Adipocyte (in vitro differentiated cells): ENCODE measurements at regions not wholly inside any gene's neighbourhood (a gene's known extent, or its start where the extent isn't known, plus 50 kb on each side); places are given as distances from the start of the nearest gene placed in this dataset.
A peak's percentile ranks its signal among the peaks of the same experiment; 100 is the strongest.
"Not testable (repeated sequence)": the region's sequence is repeated elsewhere in the genome, so short reads cannot be mapped to it uniquely, and the experiment has no call there.

Experiments used
- DNase-seq: peaks from one replicate; pipeline ENCODE4 v3.0.0-alpha.2; 2015; ENCODE audit warnings: low read depth
- H3K27me3 ChIP-seq: replicated peaks from 2 replicates; pipeline ENCODE4 v1.7.0; 2013; ENCODE audit warnings: mild to moderate bottlenecking, low read length, moderate library complexity; ENCODE audit not compliant: control insufficient read depth, insufficient read depth
- H3K36me3 ChIP-seq: 2 replicates; pipeline ENCODE4 v1.7.0; 2013; ENCODE audit warnings: low read length, mild to moderate bottlenecking, moderate library complexity; ENCODE audit not compliant: control insufficient read depth, insufficient read depth, severe bottlenecking
- H3K4me1 ChIP-seq: 2 replicates; pipeline ENCODE4 v1.7.0; 2013; ENCODE audit warnings: mild to moderate bottlenecking, low read length, moderate library complexity; ENCODE audit not compliant: control insufficient read depth, insufficient read depth
- H3K4me3 ChIP-seq: 2 replicates; pipeline ENCODE4 v1.7.0; 2013; ENCODE audit warnings: mild to moderate bottlenecking, low read length, moderate library complexity
- H3K9ac ChIP-seq: 2 replicates; pipeline ENCODE4 v1.7.0; 2013; ENCODE audit warnings: mild to moderate bottlenecking, low read length, moderate library complexity
- H3K9me3 ChIP-seq: 2 replicates; pipeline ENCODE4 v1.7.0; 2013; ENCODE audit warnings: mild to moderate bottlenecking, low read length, moderate library complexity; ENCODE audit not compliant: control insufficient read depth

- Histone ChIP-seq H3K36me3 (no peaks in the 10 kb centered on the region), H3K4me1 (no peaks in the 10 kb centered on the region), H3K27me3 (peaks cover 3% of the 10 kb centered on the region), H3K4me3 (no peak overlapping the region), H3K9me3 (no peaks in the 10 kb centered on the region), H3K9ac (no peak overlapping the region)
- no peak for DNase-seq
These were observed 254.9 kb upstream of the TMEM132C start for GRCh38 chr12:128012110-128012509.

GRCh38 chr12:128015276-128015675, 251.7 kb upstream of the TMEM132C start:
- H3K4me1 ChIP-seq = no peaks in the 10 kb centered on the region
- peaks cover 3% of the 10 kb centered on the region for H3K27me3 ChIP-seq
- no peak overlapping the region for H3K9ac ChIP-seq
- H3K9me3 ChIP-seq = no peaks in the 10 kb centered on the region
- no peak overlapping the region for H3K4me3 ChIP-seq
- DNase-seq = no peak
- H3K36me3 ChIP-seq = no peaks in the 10 kb centered on the region

DNA sequence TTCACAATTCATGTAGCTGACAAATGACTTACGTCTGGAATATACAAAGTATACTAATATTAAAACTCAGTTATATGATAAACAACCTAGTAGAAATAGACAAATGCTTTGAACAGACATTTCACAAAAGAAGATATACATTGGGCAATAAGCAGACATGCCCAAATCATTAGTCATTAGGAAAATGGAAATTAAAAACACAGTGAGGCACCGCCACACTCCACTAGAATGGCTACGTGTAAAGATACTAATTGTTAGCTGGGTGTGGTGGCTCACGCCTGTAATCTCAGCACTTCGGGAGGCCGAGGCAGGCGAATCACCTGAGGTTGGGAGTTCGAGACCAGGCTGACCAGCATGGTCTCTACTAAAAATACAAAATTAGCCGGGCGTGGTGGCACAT, 248.9 kb upstream of the TMEM132C start:
- peak; percentile 14 for DNase-seq
- Histone ChIP-seq H3K4me1 (no peaks in the 10 kb centered on the region), H3K9ac (no peak overlapping the region), H3K27me3 (peaks cover 3% of the 10 kb centered on the region), H3K36me3 (no peaks in the 10 kb centered on the region), H3K4me3 (no peak overlapping the region), H3K9me3 (no peaks in the 10 kb centered on the region)

- no peaks in the 10 kb centered on the region for H3K9me3 ChIP-seq
- no peak overlapping the region for H3K9ac ChIP-seq
- no peaks in the 10 kb centered on the region for H3K36me3 ChIP-seq
- H3K4me3 ChIP-seq = no peak overlapping the region
- H3K27me3 ChIP-seq = peaks cover 1% of the 10 kb centered on the region
- no peak for DNase-seq
- H3K4me1 ChIP-seq = no peaks in the 10 kb centered on the region
These were observed 246.9 kb upstream of the TMEM132C start for GRCh38 chr12:128019996-128020544.

DNA sequence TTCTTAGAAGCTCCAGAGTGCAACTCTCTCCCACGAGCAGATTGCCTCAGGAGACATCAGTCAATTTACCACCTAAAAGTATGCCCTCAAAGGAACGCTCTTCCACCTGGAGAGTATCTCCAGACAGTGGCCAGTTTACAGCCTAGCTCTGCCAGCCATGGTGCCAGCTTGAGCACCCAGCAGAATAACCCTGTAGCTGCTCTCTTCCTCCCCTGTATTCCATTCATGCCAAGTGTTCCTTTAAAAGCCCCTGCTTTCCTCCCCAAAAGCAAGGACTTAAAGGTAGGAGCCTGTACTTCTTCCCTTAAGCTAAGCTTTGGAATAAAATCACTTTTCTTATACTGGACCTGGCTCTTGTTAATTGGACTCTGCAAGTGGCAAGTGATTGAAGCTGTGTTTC, 245.4 kb upstream of the TMEM132C start:
- Histone ChIP-seq H3K4me3 (no peak overlapping the region), H3K9me3 (no peaks in the 10 kb centered on the region), H3K36me3 (no peaks in the 10 kb centered on the region), H3K4me1 (no peaks in the 10 kb centered on the region), H3K9ac (no peak overlapping the region), H3K27me3 (no peaks in the 10 kb centered on the region)
- no peak for DNase-seq

GRCh38 chr12:128025589-128026245, 241.3 kb upstream of the TMEM132C start:
- DNase-seq = no peak
- no peaks in the 10 kb centered on the region for H3K4me1 ChIP-seq
- H3K27me3 ChIP-seq = peaks cover 11% of the 10 kb centered on the region
- H3K9ac ChIP-seq = no peak overlapping the region
- no peaks in the 10 kb centered on the region for H3K9me3 ChIP-seq
- no peak overlapping the region for H3K4me3 ChIP-seq
- no peaks in the 10 kb centered on the region for H3K36me3 ChIP-seq

- H3K36me3 ChIP-seq = no peaks in the 10 kb centered on the region
- no peaks in the 10 kb centered on the region for H3K4me1 ChIP-seq
- H3K4me3 ChIP-seq = no peak overlapping the region
- DNase-seq = no peak
- H3K27me3 ChIP-seq = peaks cover 16% of the 10 kb centered on the region
- H3K9ac ChIP-seq = no peak overlapping the region
- no peaks in the 10 kb centered on the region for H3K9me3 ChIP-seq
These were observed 240.0 kb upstream of the TMEM132C start for GRCh38 chr12:128026696-128027574.

DNA sequence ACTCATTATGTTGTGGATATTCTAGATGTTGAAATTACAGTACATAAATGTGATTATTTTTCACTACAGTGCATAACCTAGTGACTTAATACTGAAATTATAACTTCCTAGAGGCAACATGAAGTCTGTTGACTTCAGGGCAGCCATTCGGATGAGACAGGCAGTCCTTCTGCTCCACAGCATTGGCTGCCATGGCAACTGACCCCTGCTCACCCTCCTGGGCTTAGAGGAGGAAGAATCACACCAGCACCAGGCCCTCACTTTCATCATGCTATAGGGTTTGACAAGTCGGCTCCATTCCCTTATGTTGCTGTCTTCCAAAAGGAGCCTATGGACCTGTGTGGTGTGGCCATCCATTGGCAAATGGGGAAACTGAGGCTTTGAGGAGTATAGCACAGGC, 233.5 kb upstream of the TMEM132C start:
- Histone ChIP-seq H3K9me3 (no peaks in the 10 kb centered on the region), H3K36me3 (no peaks in the 10 kb centered on the region), H3K4me1 (no peaks in the 10 kb centered on the region), H3K27me3 (peaks cover 25% of the 10 kb centered on the region), H3K4me3 (no peak overlapping the region), H3K9ac (no peak overlapping the region)
- no peak for DNase-seq

DNA sequence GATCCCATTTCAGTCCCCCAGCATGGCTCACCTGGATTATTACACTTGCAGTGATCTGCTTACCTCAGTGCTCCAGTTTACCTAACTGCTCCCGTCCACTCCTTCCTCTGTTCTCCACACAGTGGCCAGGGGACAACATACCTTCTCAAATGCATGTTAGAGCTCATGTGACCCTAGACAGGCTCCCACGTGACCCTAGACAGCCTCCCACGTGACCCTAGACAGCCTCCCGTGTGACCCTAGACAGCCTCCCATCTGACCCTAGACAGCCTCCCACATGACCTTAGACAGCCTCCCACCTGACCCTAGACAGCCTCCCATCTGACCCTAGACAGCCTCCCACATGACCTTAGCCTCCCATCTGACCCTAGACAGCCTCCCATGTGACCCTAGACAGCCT, 226.0 kb upstream of the TMEM132C start:
- no peaks in the 10 kb centered on the region for H3K9me3 ChIP-seq
- H3K9ac ChIP-seq = no peak overlapping the region
- no peaks in the 10 kb centered on the region for H3K36me3 ChIP-seq
- peaks cover 13% of the 10 kb centered on the region for H3K27me3 ChIP-seq
- no peak for DNase-seq
- no peak overlapping the region for H3K4me3 ChIP-seq
- H3K4me1 ChIP-seq = no peaks in the 10 kb centered on the region

DNA sequence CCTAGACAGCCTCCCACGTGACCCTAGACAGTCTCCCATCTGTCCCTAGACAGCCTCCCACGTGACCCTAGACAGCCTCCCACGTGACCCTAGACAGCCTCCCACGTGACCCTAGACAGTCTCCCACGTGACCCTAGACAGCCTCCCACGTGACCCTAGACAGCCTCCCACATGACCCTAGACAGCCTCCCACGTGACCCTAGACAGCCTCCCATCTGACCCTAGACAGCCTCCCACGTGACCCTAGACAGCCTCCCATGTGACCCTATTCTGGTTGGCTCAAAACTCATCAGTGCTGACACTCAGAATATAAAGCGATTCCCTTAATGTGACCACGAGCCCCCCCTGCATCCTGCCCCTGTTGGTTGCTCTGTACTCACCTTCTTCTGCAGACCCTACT, 224.7 kb upstream of the TMEM132C start:
- H3K9me3 ChIP-seq, H3K27me3 ChIP-seq, H3K36me3 ChIP-seq, H3K4me3 ChIP-seq, H3K4me1 ChIP-seq, DNase-seq, H3K9ac ChIP-seq: not testable (repeated sequence)

DNA sequence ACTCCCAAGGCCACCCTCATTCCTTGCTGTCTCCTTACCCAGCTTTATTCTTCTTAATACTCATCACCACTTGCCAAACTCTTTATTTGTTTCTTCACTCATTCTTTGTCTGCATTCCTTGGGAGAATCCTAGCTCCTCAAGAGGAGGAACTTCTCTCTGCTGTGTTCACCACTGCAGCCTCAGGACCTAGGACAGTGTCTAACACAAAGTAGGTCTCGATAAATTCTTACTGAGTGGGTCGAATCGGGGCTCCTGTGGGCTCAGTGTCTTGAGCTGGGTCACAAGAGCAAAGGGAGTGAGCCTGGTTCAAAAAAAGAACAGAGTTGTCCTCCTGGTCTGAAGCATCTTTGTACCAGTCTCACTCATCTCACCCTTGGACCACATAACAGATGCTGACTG, 224.1 kb upstream of the TMEM132C start:
- Histone ChIP-seq H3K9me3 (no peaks in the 10 kb centered on the region), H3K4me3 (no peak overlapping the region), H3K36me3 (no peaks in the 10 kb centered on the region), H3K27me3 (peaks cover 4% of the 10 kb centered on the region), H3K4me1 (no peaks in the 10 kb centered on the region), H3K9ac (no peak overlapping the region)
- DNase-seq = no peak
